NOMO-1 (cell line): ENCODE measurements at regions not wholly inside any gene's neighbourhood (a gene's known extent, or its start where the extent isn't known, plus 50 kb on each side); places are given as distances from the start of the nearest gene placed in this dataset.

Experiments used
- DNase-seq, 2 experiments: peaks; one replicate each; lab custom pipeline; 2025; ENCODE audit not compliant: unreplicated experiment in 2 of 2; lab: John Stamatoyannopoulos, UW

- DNase-seq = no peak
These were observed 83.9 kb upstream of the C11orf87 start for GRCh38 chr11:109338131-109338530.

DNA sequence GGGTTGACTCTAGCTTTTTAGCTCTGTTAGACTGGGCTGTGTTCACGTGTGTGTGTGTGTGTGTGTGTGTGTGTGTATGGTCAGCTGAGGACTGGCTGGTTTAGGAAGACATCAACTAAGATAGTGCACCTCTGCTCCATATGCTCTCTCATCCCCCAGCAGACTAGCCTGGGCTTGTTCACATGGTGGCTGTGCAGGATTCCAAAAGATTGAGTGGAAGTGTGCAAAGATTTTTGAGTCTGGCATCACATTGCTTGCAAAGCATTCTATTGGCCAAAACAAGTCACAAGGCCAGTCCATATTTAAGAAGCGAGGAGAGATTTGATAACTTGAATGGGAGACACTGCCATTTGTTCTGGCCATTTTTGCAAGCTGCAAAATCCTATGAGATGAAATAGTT is 79.7 kb upstream of the C11orf87 start:
- no peak for DNase-seq

- DNase-seq = no peak
These were observed 78.7 kb upstream of the C11orf87 start for GRCh38 chr11:109343242-109343641.

- peak in 1 of 2 experiments; percentile 6 for DNase-seq
These were observed 74.7 kb upstream of the C11orf87 start for GRCh38 chr11:109347304-109347703.

GRCh38 chr11:109349276-109350080 is 72.5 kb upstream of the C11orf87 start:
- no peak for DNase-seq

GRCh38 chr11:109350091-109350490 is 71.9 kb upstream of the C11orf87 start:
- DNase-seq = no peak

DNA sequence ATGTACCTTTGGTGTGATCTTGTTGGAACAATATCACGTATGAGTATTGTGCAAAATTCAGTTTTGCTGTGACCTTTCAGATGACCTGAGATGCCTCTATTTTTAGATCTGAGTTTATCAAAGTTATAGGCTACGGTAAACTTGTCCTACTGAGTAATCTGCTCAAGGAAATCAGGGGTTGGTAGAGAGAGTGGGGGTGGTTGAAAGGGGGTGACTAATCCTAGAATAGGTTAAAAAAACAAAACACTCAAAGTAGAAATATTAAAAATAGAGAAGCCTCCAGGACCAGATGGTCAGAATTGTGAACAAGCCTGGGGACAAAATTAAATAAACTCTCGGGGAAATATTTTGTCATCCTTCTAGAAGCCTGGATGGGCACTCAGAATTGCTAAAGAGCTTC is 59.9 kb upstream of the C11orf87 start:
- DNase-seq = no peak

- DNase-seq = no peak
These were observed 58.3 kb upstream of the C11orf87 start for GRCh38 chr11:109363682-109364081.

DNA sequence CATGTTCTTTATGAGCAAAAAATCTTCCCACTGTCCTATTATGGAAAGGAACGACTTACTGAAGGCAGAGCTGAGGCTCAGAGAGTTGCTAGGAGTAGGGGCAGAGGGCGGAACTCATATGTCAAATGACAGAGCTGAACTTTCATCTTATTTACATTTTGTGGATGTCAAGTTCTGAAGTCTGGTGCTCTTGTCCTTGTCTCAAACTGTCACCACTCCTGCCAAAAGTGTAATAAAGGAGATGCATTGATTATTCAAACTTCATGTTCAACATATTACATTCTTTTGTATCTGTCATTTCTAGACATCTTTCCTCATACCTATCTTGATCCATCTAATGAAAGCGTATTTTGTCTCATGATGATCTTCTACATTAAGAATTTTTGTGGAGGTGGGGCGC is 57.1 kb upstream of the C11orf87 start:
- DNase-seq = no peak

- no peak for DNase-seq
These were observed 50.4 kb upstream of the C11orf87 start for GRCh38 chr11:109371444-109372176.
